ENCODE measurements at regions not wholly inside any gene's neighbourhood (a gene's known extent, or its start where the extent isn't known, plus 50 kb on each side); places are given as distances from the start of the nearest gene placed in this dataset.

DNA sequence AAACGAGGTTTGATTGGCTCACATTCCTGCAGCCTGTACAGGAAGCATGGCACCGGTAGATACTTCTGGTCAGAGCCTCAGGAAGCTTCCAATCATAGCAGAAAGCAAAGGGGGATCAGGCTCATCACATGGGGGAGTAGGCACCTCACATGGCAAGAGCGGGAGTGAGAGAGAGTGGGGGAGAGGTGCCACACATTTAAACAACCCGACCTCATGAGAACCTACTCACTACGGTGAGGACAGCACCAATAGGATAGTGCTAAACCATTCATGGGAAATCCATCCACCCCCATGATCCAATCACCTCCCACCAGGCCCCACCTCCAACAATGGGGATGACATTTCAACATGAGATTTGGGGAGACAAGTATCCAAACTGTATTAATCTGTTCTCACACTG, 105.8 kb downstream of the SOCS6 start:
- TF ChIP-seq POLR2AphosphoS5 (IDR thresholded peaks at IDR 0.05; ENCODE audit: low read depth, low read length) (no peak), POLR2A (IDR thresholded peaks at IDR 0.05; ENCODE audit: low read depth, low read length) (no peak), TAF1 (IDR thresholded peaks at IDR 0.05; ENCODE audit: low read depth, low read length) (no peak), PAX5 (IDR thresholded peaks at IDR 0.05; ENCODE audit: insufficient read depth, low read length, severe bottlenecking) (no peak), POU2F2 (IDR thresholded peaks at IDR 0.05; ENCODE audit: low read depth, low read length) (no peak), SPI1 (IDR thresholded peaks at IDR 0.05; ENCODE audit: low read depth, low read length) (no peak)

Measured in GM12891 (cell line).